ENCODE measurements at regions not wholly inside any gene's neighbourhood (a gene's known extent, or its start where the extent isn't known, plus 50 kb on each side); places are given as distances from the start of the nearest gene placed in this dataset.

DNA sequence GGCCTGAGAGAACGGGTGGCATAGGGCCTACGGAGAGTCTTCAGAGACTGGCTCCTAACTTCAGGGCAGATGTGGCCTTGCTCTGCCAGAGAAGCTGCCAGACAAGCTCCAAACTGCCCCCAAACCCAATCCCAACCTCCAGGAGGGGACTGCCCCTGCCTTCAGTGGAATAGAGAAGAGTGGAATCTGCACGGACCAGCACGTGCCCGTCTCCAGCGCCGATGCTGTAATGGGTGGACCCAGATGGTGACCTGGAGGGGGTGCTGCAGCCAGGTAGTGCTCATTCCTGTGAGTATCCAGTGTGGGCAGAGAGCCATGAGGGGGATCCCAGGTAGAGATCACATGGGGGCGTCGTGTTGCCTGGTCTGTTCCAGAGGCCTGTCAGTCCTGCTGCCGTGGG lies 73.2 kb upstream of the NKX1-1 start:
- Histone ChIP-seq H3K4me3 (ENCODE audit: insufficient read depth, low read length, poor library complexity, severe bottlenecking) (no peak overlapping the region), H3K27me3 (ENCODE audit: low read length) (no peaks in the 10 kb centered on the region), H3F3A (ENCODE audit: insufficient read depth) (no peaks in the 10 kb centered on the region), H3K79me2 (ENCODE audit: insufficient read depth, low read length) (no peaks in the 10 kb centered on the region), H3K36me3 (ENCODE audit: low read length) (no peaks in the 10 kb centered on the region), H3K9ac (ENCODE audit: low read length) (no peak overlapping the region), H3K9me3 (ENCODE audit: insufficient read depth, low read length) (no peaks in the 10 kb centered on the region), H4K20me1 (ENCODE audit: low read depth, low read length) (no peaks in the 10 kb centered on the region), H3K4me2 (ENCODE audit: low read depth, low read length, poor library complexity, severe bottlenecking) (no peak overlapping the region), H3K27ac (ENCODE audit: low read depth, low read length) (no peak overlapping the region), H2AFZ (ENCODE audit: low read depth, low read length, severe bottlenecking) (no peak overlapping the region), H3K9me2 (replicated peaks; ENCODE audit: insufficient read depth, low read length) (no peaks in the 10 kb centered on the region)
- TF ChIP-seq EZH2phosphoT487 (conservative IDR thresholded peaks at IDR 0.05; ENCODE audit: low read length) = no peak
- TF ChIP-seq, protein P1, sequence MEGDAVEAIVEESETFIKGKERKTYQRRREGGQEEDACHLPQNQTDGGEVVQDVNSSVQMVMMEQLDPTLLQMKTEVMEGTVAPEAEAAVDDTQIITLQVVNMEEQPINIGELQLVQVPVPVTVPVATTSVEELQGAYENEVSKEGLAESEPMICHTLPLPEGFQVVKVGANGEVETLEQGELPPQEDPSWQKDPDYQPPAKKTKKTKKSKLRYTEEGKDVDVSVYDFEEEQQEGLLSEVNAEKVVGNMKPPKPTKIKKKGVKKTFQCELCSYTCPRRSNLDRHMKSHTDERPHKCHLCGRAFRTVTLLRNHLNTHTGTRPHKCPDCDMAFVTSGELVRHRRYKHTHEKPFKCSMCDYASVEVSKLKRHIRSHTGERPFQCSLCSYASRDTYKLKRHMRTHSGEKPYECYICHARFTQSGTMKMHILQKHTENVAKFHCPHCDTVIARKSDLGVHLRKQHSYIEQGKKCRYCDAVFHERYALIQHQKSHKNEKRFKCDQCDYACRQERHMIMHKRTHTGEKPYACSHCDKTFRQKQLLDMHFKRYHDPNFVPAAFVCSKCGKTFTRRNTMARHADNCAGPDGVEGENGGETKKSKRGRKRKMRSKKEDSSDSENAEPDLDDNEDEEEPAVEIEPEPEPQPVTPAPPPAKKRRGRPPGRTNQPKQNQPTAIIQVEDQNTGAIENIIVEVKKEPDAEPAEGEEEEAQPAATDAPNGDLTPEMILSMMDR (IDR thresholded peaks at IDR 0.05; ENCODE audit: insufficient read depth, low read length, poor library complexity, severe bottlenecking) = no peak

DNA sequence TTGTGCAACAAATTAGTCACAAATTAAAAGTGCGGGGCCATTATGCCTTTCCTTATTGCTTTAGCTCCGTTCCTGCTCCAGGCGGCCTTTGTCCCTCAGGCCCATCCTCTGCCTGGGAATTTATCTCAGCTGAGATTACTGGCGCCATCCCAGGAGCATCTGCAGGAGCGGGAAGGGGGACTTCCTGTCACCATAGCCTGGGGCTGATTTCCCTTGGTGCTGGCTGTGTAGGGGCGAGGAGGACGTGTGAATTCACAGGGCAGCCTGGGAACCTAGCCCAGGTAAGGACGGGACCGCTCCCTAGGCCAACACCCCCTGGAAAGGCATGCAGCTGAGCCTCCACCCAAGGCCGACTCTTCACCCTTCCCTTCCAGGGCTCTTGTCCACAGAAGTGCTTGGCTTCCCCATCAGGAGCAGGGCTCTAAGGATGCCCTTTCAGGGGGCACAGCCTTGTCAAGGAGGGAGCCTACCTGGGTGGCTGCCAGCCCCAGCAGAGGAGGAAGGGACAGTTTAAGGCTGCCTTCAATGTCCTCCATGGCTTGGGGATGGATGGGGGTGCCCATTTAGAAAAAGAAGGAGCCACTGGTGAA lies 72.6 kb upstream of the NKX1-1 start:
- H3K4me2 ChIP-seq (ENCODE audit: low read depth, low read length, poor library complexity, severe bottlenecking) = no peak overlapping the region
- TF ChIP-seq, protein P1 (IDR thresholded peaks at IDR 0.05; ENCODE audit: insufficient read depth, low read length, poor library complexity, severe bottlenecking) = no peak
- TF ChIP-seq EZH2phosphoT487 (conservative IDR thresholded peaks at IDR 0.05; ENCODE audit: low read length) = no peak
- no peaks in the 10 kb centered on the region for H3K9me2 ChIP-seq (replicated peaks; ENCODE audit: insufficient read depth, low read length)
- no peak overlapping the region for H2AFZ ChIP-seq (ENCODE audit: low read depth, low read length, severe bottlenecking)
- H3K27me3 ChIP-seq (ENCODE audit: low read length) = no peaks in the 10 kb centered on the region
- H3K36me3 ChIP-seq (ENCODE audit: low read length) = no peaks in the 10 kb centered on the region
- no peak overlapping the region for H3K9ac ChIP-seq (ENCODE audit: low read length)
- no peak overlapping the region for H3K27ac ChIP-seq (ENCODE audit: low read depth, low read length)
- H3F3A ChIP-seq (ENCODE audit: insufficient read depth) = no peaks in the 10 kb centered on the region
- no peaks in the 10 kb centered on the region for H3K9me3 ChIP-seq (ENCODE audit: insufficient read depth, low read length)
- no peaks in the 10 kb centered on the region for H3K79me2 ChIP-seq (ENCODE audit: insufficient read depth, low read length)
- H3K4me3 ChIP-seq (ENCODE audit: insufficient read depth, low read length, poor library complexity, severe bottlenecking) = no peak overlapping the region
- H4K20me1 ChIP-seq (ENCODE audit: low read depth, low read length) = no peaks in the 10 kb centered on the region

- Histone ChIP-seq H3K79me2 (ENCODE audit: insufficient read depth, low read length) (no peaks in the 10 kb centered on the region), H3K27me3 (ENCODE audit: low read length) (no peaks in the 10 kb centered on the region), H3K4me3 (ENCODE audit: insufficient read depth, low read length, poor library complexity, severe bottlenecking) (no peak overlapping the region), H3K9me2 (replicated peaks; ENCODE audit: insufficient read depth, low read length) (no peaks in the 10 kb centered on the region), H3F3A (ENCODE audit: insufficient read depth) (no peaks in the 10 kb centered on the region), H3K9ac (ENCODE audit: low read length) (no peak overlapping the region), H3K27ac (ENCODE audit: low read depth, low read length) (no peak overlapping the region), H3K4me2 (ENCODE audit: low read depth, low read length, poor library complexity, severe bottlenecking) (no peak overlapping the region), H3K9me3 (ENCODE audit: insufficient read depth, low read length) (no peaks in the 10 kb centered on the region), H2AFZ (ENCODE audit: low read depth, low read length, severe bottlenecking) (no peak overlapping the region), H4K20me1 (ENCODE audit: low read depth, low read length) (no peaks in the 10 kb centered on the region), H3K36me3 (ENCODE audit: low read length) (no peaks in the 10 kb centered on the region)
- TF ChIP-seq EZH2phosphoT487 (conservative IDR thresholded peaks at IDR 0.05; ENCODE audit: low read length) = no peak
- TF ChIP-seq, protein P1 (IDR thresholded peaks at IDR 0.05; ENCODE audit: insufficient read depth, low read length, poor library complexity, severe bottlenecking) = no peak
These were observed 71.0 kb upstream of the NKX1-1 start for GRCh38 chr4:1477045-1477840.
